Transverse colon (tissue), 4 donors: ENCODE measurements at regions not wholly inside any gene's neighbourhood (a gene's known extent, or its start where the extent isn't known, plus 50 kb on each side); places are given as distances from the start of the nearest gene placed in this dataset.

ENCODE experiments used
- DNase-seq: peaks from one replicate; pipeline ENCODE4 v3.0.0-alpha.2; 2019
- H3K27ac ChIP-seq, 4 donors: fragments of 200-600 bp; sonication (generic); 2 replicates each; pipeline ENCODE4 v1.5.1; 2016 to 2018; ENCODE audit warnings: inconsistent platforms in 4 of 4
- H3K27me3 ChIP-seq: fragments of 200-600 bp; sonication (generic); 2 replicates; pipeline ENCODE4 v1.5.1; 2017; ENCODE audit warnings: inconsistent platforms
- H3K36me3 ChIP-seq, 4 donors: fragments of 200-600 bp; sonication (generic); 2 replicates each; pipeline ENCODE4 v1.5.1; 2017 to 2019; ENCODE audit warnings: inconsistent platforms in 4 of 4
- H3K4me1 ChIP-seq, 4 donors: fragments of 200-600 bp; sonication (generic); 2 replicates each; pipeline ENCODE4 v1.5.1; 2017 to 2020; ENCODE audit warnings: inconsistent platforms in 4 of 4
- H3K4me3 ChIP-seq, 4 donors: fragments of 200-600 bp; sonication (generic); 1 replicate in 1 of 4; 2 replicates in 3 of 4; pipeline versions ENCODE4 v1.5.1 to v1.6.1; 2017 to 2019; ENCODE audit warnings: inconsistent platforms in 4 of 4
- H3K9me3 ChIP-seq, 2 donors: fragments of 200-600 bp; sonication (generic); 2 replicates each; pipeline ENCODE4 v1.5.1; 2017 to 2019; ENCODE audit warnings: inconsistent platforms in 2 of 2
- EP300 ChIP-seq: sonication (generic); formaldehyde crosslinking; IDR thresholded peaks from one replicate; pipeline ENCODE4 v1.6.1; 2017; ENCODE audit warnings: antibody characterized with exemption, low read depth
- POLR2A ChIP-seq: fragments of 450-650 bp; IDR thresholded peaks from one replicate; pipeline ENCODE4 v1.6.1; 2016; ENCODE audit warnings: antibody characterized with exemption, mild to moderate bottlenecking, moderate library complexity
- POLR2AphosphoS5 ChIP-seq, 3 donors: sonication (generic); formaldehyde crosslinking; IDR thresholded peaks; one replicate each; pipeline ENCODE4 v1.6.1; 2016; ENCODE audit warnings: antibody characterized with exemption in 3 of 3
- WGBS, 2 donors: methylation state at CpG; one replicate each; pipeline ENCODE4 v1.1.5; 2018; ENCODE audit warnings: low coverage in 1 of 2; 5-methylcytosine and 5-hydroxymethylcytosine counted together
- in situ Hi-C, 4 donors: fragments of 200-750 bp; cut with MboI; loops; one replicate each; pipeline versions ENCODE4 v1.15.0 to v1.15.1; 2017; ENCODE audit warnings: low sequenced_read_pairs in 3 of 4, low pct_ligation_motif_present in 1 of 4, low pct_unique_long_range_greater_than_20kb in 1 of 4
- intact Hi-C: fragments of 100-400 bp; cut with DNase I; formaldehyde crosslinking; loops from one replicate; pipeline ENCODE4 v1.15.1; 2023; ENCODE audit warnings: low total_unique reads
- TF ChIP-seq, protein P1 (sequence below), 5 experiments: fragments of 200-600 bp in 3 of 5; fragments of 450-650 bp in 2 of 5; sonication (generic) in 3 of 5; IDR thresholded peaks; 1 replicate in 2 of 5; 2 replicates in 3 of 5; pipeline ENCODE4 v1.5.1; 2016 to 2017; ENCODE audit warnings: antibody characterized with exemption in 5 of 5, inconsistent platforms in 3 of 5, mild to moderate bottlenecking in 2 of 5, moderate library complexity in 1 of 5

DNA sequence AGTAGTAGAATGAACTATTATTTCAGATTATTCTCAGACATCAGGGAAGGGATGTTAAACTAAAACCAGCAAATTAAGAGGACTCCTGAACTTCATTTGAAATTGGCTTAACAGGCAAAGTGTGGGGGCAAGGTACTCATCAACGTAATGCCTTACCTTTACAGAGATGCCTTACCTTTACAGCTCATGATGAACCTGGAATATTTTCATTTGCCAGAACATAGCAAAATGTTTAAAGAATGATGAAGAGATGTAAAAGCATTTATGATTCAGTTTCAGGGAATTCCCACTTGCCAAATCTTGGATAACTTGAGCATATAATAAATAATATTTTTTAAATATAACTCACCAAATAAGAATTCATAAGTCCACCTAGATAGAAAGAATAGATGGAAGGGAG lies 207.5 kb downstream of the TINAG start:
- TF ChIP-seq EP300 (no peak), POLR2A (no peak), POLR2AphosphoS5 (IDR thresholded peaks at IDR 0.05) (no peak)
- TF ChIP-seq, protein P1, sequence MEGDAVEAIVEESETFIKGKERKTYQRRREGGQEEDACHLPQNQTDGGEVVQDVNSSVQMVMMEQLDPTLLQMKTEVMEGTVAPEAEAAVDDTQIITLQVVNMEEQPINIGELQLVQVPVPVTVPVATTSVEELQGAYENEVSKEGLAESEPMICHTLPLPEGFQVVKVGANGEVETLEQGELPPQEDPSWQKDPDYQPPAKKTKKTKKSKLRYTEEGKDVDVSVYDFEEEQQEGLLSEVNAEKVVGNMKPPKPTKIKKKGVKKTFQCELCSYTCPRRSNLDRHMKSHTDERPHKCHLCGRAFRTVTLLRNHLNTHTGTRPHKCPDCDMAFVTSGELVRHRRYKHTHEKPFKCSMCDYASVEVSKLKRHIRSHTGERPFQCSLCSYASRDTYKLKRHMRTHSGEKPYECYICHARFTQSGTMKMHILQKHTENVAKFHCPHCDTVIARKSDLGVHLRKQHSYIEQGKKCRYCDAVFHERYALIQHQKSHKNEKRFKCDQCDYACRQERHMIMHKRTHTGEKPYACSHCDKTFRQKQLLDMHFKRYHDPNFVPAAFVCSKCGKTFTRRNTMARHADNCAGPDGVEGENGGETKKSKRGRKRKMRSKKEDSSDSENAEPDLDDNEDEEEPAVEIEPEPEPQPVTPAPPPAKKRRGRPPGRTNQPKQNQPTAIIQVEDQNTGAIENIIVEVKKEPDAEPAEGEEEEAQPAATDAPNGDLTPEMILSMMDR (IDR thresholded peaks at IDR 0.05), result no peak
- Histone ChIP-seq H3K4me1 (no peaks in the 10 kb centered on the region), H3K4me3 (no peak overlapping the region), H3K36me3 (no peaks in the 10 kb centered on the region), H3K9me3 (no peaks in the 10 kb centered on the region), H3K27me3 (no peaks in the 10 kb centered on the region), H3K27ac (no peak overlapping the region)
- in situ Hi-C loops (no loop called here), intact Hi-C loops (no loop called here)
- WGBS, 2 donors, result 59 to 67% methylated on average over 1 of the region's 1 CpG
- no peak for DNase-seq

DNA sequence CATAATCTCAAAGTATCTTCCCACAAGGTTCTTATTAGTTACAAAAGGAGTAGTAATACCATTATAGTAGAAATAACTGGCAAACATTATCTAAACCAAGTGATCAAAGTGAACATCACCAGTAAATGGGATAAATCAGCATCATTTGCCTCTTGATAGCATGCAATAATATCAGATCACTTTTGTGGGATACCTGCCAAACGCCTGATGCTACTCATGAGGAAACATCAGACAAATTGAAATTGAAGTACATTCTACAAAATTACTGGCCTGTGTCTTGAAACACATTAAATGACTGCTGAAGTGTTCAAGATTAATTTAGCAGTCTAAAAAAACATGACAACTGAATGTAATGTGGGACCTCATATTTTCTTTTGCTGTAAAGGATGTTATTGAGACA lies 208.1 kb downstream of the TINAG start:
- DNase-seq, result no peak
- in situ Hi-C loops (no loop called here), intact Hi-C loops (no loop called here)
- TF ChIP-seq, protein P1 (IDR thresholded peaks at IDR 0.05), result no peak
- no peak for TF ChIP-seq EP300
- TF ChIP-seq POLR2A, result no peak
- no peaks in the 10 kb centered on the region for H3K9me3 ChIP-seq
- no peaks in the 10 kb centered on the region for H3K36me3 ChIP-seq
- no peak overlapping the region for H3K27ac ChIP-seq
- H3K4me3 ChIP-seq, result no peak overlapping the region
- H3K4me1 ChIP-seq, result no peaks in the 10 kb centered on the region
- no peaks in the 10 kb centered on the region for H3K27me3 ChIP-seq
- 64 to 78% methylated on average over 1 of the region's 1 CpG for WGBS, 2 donors

DNA sequence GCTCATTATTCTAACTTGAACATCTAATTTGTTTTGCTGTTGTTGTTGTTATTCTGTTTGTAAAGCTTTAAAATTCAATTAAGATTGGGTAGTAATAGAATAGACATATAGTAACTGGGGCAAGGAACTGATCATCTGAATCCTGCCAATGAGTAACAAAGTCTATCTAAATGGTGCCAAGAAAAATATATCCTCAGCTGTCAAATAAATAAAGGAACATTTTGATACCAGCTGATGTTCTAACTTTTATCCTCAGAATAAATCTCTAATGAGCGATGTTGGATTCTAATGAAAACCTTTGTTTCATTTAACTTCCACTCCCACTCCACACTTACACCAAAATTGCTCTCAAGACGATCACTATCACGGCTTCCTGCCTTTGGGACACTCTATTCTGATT lies 210.9 kb downstream of the TINAG start:
- in situ Hi-C loops (no loop called here), intact Hi-C loops (no loop called here)
- no peaks in the 10 kb centered on the region for H3K36me3 ChIP-seq
- H3K4me1 ChIP-seq, result no peaks in the 10 kb centered on the region
- DNase-seq, result no peak
- 90% methylated on average over 3 of the region's 3 CpGs for WGBS, 2 donors
- H3K9me3 ChIP-seq, result no peaks in the 10 kb centered on the region
- H3K4me3 ChIP-seq, result no peak overlapping the region
- TF ChIP-seq EP300 (no peak), POLR2AphosphoS5 (IDR thresholded peaks at IDR 0.05) (no peak), POLR2A (no peak)
- TF ChIP-seq, protein P1 (IDR thresholded peaks at IDR 0.05), result no peak
- H3K27me3 ChIP-seq, result no peaks in the 10 kb centered on the region
- no peak overlapping the region for H3K27ac ChIP-seq

DNA sequence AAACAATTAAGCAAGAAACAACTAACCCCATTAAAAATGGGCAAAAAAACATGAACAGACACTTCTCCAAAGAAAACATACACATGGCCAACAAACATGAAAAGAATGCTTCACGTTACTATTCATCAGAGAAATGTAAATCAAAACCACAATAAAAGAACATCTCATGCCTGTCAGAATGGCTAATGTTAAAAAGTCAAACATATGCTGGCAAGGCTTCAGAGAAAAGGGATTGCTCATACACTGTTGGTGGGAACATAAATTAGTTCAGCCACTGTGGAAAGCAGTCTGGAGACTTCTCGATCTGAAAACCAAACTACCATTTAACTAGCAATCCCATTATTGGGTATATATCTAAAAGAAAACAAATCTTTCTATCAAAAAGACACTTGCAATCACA lies 217.5 kb downstream of the TINAG start:
- in situ Hi-C loops, result no loop called here
- intact Hi-C loops, result no loop called here
- DNase-seq, result no peak
- no peak overlapping the region for H3K4me3 ChIP-seq
- no peak for TF ChIP-seq EP300
- TF ChIP-seq, protein P1 (IDR thresholded peaks at IDR 0.05), result no peak
- WGBS, 2 donors, result 60 to 69% methylated on average over 2 of the region's 2 CpGs
- H3K27ac ChIP-seq, result no peak overlapping the region
- H3K9me3 ChIP-seq, result no peaks in the 10 kb centered on the region
- H3K36me3 ChIP-seq, result no peaks in the 10 kb centered on the region
- no peaks in the 10 kb centered on the region for H3K4me1 ChIP-seq
- H3K27me3 ChIP-seq, result no peaks in the 10 kb centered on the region
